Osteocyte (in vitro differentiated cells): ENCODE measurements at regions not wholly inside any gene's neighbourhood (a gene's known extent, or its start where the extent isn't known, plus 50 kb on each side); places are given as distances from the start of the nearest gene placed in this dataset.

ENCODE experiments used
- DNase-seq: peaks from one replicate; pipeline ENCODE4 v3.0.0; 2021; ENCODE audit warnings: mixed read lengths; ENCODE audit not compliant: unreplicated experiment; ENCODE audit errors: extremely low spot score
- H3K27ac Mint-ChIP-seq: one replicate; pipeline ENCODE4 v1.8.0; 2021; ENCODE audit warnings: mild to moderate bottlenecking, mixed read lengths; ENCODE audit not compliant: unreplicated experiment
- H3K27me3 Mint-ChIP-seq: one replicate; pipeline ENCODE4 v1.8.0; 2021; ENCODE audit warnings: mixed read lengths; ENCODE audit not compliant: unreplicated experiment
- H3K36me3 Mint-ChIP-seq: one replicate; pipeline ENCODE4 v1.8.0; 2021; ENCODE audit warnings: mixed read lengths; ENCODE audit not compliant: unreplicated experiment
- H3K4me1 Mint-ChIP-seq: one replicate; pipeline ENCODE4 v1.8.0; 2021; ENCODE audit warnings: mixed read lengths; ENCODE audit not compliant: unreplicated experiment
- H3K4me3 Mint-ChIP-seq: one replicate; pipeline ENCODE4 v1.8.0; 2021; ENCODE audit warnings: mild to moderate bottlenecking, moderate library complexity, mixed read lengths; ENCODE audit not compliant: unreplicated experiment
- H3K9me3 Mint-ChIP-seq: one replicate; pipeline ENCODE4 v1.8.0; 2021; ENCODE audit warnings: mixed read lengths; ENCODE audit not compliant: unreplicated experiment
- CTCF ChIP-seq: fragments of 200-600 bp; sonication (generic); IDR thresholded peaks from 2 replicates; pipeline ENCODE4 v1.5.0; 2021; ENCODE audit warnings: antibody characterized with exemption, mild to moderate bottlenecking, moderate library complexity

- peaks cover 25% of the 10 kb centered on the region for H3K4me1 Mint-ChIP-seq
- no peak overlapping the region for H3K27ac Mint-ChIP-seq
- H3K4me3 Mint-ChIP-seq = no peak overlapping the region
- H3K27me3 Mint-ChIP-seq = no peaks in the 10 kb centered on the region
- DNase-seq = no peak
- H3K9me3 Mint-ChIP-seq = no peaks in the 10 kb centered on the region
- no peak for TF ChIP-seq CTCF
- H3K36me3 Mint-ChIP-seq = no peaks in the 10 kb centered on the region
Observed at GRCh38 chr5:125581311-125581710, 834.9 kb upstream of the ZNF608 start.

DNA sequence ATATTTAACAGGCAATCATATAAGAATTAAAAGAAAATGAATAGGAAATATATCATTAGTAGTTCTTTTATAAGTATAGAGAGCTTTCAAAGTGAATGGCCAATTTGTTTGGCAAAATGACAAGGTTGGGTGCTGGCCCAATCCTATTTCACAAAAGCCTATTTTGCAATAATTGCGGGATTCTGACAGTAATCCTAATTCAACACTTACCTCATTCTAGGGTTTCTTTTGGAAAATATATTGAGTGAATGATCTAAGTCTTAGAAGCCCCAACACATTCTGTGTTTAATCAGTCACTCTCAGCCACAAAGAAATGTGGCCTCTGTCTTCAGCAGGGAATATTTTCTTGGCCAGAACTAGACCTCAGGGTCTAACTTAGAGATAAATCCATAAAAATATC is 835.9 kb upstream of the ZNF608 start:
- TF ChIP-seq CTCF = no peak
- Mint-ChIP-seq H3K9me3 (peaks cover 3% of the 10 kb centered on the region), H3K4me3 (no peak overlapping the region), H3K27me3 (no peaks in the 10 kb centered on the region), H3K36me3 (no peaks in the 10 kb centered on the region), H3K4me1 (peaks cover 19% of the 10 kb centered on the region), H3K27ac (no peak overlapping the region)
- DNase-seq = no peak

GRCh38 chr5:125583321-125584139 is 837.1 kb upstream of the ZNF608 start:
- Mint-ChIP-seq H3K4me3 (no peak overlapping the region), H3K4me1 (peaks cover 21% of the 10 kb centered on the region), H3K9me3 (peaks cover 3% of the 10 kb centered on the region), H3K36me3 (no peaks in the 10 kb centered on the region), H3K27ac (peak overlapping the region; percentile 14), H3K27me3 (no peaks in the 10 kb centered on the region)
- DNase-seq = no peak
- TF ChIP-seq CTCF = no peak

DNA sequence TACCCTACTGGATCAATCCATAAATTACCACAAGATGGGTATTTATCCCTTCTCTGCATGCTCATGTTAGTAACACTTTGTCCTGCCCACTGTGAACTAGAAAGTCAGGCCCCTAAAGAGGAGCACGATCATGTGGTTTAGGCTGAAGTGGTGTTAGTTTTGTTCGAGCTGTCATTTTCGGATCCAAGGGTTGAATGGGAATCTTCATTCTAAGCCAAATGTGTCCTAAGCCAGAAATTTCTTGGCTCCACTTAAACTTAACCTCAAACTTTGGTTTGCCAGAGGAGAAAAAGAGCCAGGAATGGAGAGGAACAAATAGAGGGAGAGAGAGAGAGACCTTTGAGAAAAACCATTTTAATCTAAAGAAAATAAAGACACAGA is 837.7 kb upstream of the ZNF608 start:
- no peak overlapping the region for H3K4me3 Mint-ChIP-seq
- peaks cover 7% of the 10 kb centered on the region for H3K9me3 Mint-ChIP-seq
- H3K4me1 Mint-ChIP-seq = peaks cover 21% of the 10 kb centered on the region
- DNase-seq = no peak
- H3K27me3 Mint-ChIP-seq = no peaks in the 10 kb centered on the region
- TF ChIP-seq CTCF = no peak
- H3K27ac Mint-ChIP-seq = no peak overlapping the region
- H3K36me3 Mint-ChIP-seq = no peaks in the 10 kb centered on the region

GRCh38 chr5:125587631-125588030 is 835.6 kb upstream of the GRAMD2B start:
- Mint-ChIP-seq H3K27me3 (no peaks in the 10 kb centered on the region), H3K9me3 (peaks cover 8% of the 10 kb centered on the region)
- DNase-seq = no peak

More at GRCh38 chr5:125587631-125588030, 835.6 kb upstream of the GRAMD2B start:
- no peak overlapping the region for H3K27ac Mint-ChIP-seq
- TF ChIP-seq CTCF = no peak
- no peaks in the 10 kb centered on the region for H3K36me3 Mint-ChIP-seq
- H3K4me3 Mint-ChIP-seq = no peak overlapping the region
- peaks cover 22% of the 10 kb centered on the region for H3K4me1 Mint-ChIP-seq
